Brain microvascular endothelial cell (primary cell): ENCODE measurements at regions not wholly inside any gene's neighbourhood (a gene's known extent, or its start where the extent isn't known, plus 50 kb on each side); places are given as distances from the start of the nearest gene placed in this dataset.

Experiments used
- DNase-seq: peaks from one replicate; pipeline ENCODE4 v3.0.0-alpha.2; 2020
- H3K27ac ChIP-seq: fragments of 250-450 bp; sonication (Bioruptor Pico); 2 replicates; pipeline ENCODE4 v1.5.1; 2020; ENCODE audit warnings: mild to moderate bottlenecking, moderate library complexity
- H3K27me3 ChIP-seq: fragments of 250-450 bp; sonication (Bioruptor Pico); replicated peaks from 2 replicates; pipeline ENCODE4 v1.5.1; 2020; ENCODE audit warnings: mild to moderate bottlenecking
- H3K36me3 ChIP-seq: fragments of 250-450 bp; sonication (Bioruptor Pico); replicated peaks from 2 replicates; pipeline ENCODE4 v1.5.1; 2020; ENCODE audit warnings: mild to moderate bottlenecking
- H3K4me3 ChIP-seq: 2 replicates; pipeline ENCODE4 v1.5.1; 2011; ENCODE audit warnings: low read depth, mild to moderate bottlenecking, control low read depth, low read length, moderate library complexity
- CTCF ChIP-seq: IDR thresholded peaks from 2 replicates; pipeline ENCODE4 v1.5.1; 2011; ENCODE audit warnings: low read depth, mild to moderate bottlenecking, moderate library complexity, low read length, control low read depth, inconsistent platforms; ENCODE audit errors: missing control alignments
- in situ Hi-C: cut with HindIII; loops from 2 replicates; pipeline ENCODE4 v1.10.0; 2017; ENCODE audit warnings: low sequenced_read_pairs, low pct_ligation_motif_present

GRCh38 chr4:62377245-62377644, 1177.1 kb downstream of the ADGRL3 start:
- Histone ChIP-seq H3K27me3 (no peaks in the 10 kb centered on the region), H3K4me3 (no peak overlapping the region), H3K36me3 (no peaks in the 10 kb centered on the region), H3K27ac (no peak overlapping the region)
- TF ChIP-seq CTCF: no peak
- in situ Hi-C loops: no loop called here
- no peak for DNase-seq

- no peak for TF ChIP-seq CTCF
- Histone ChIP-seq H3K27me3 (no peaks in the 10 kb centered on the region), H3K27ac (no peak overlapping the region), H3K36me3 (no peaks in the 10 kb centered on the region), H3K4me3 (no peak overlapping the region)
- no peak for DNase-seq
- in situ Hi-C loops: no loop called here
These were observed 1166.8 kb downstream of the ADGRL3 start for GRCh38 chr4:62366939-62367338.

GRCh38 chr4:62360156-62360545, 1160.0 kb downstream of the ADGRL3 start:
- TF ChIP-seq CTCF: no peak
- in situ Hi-C loops: no loop called here
- H3K36me3 ChIP-seq: no peaks in the 10 kb centered on the region

GRCh38 chr4:62359441-62360155, 1159.5 kb downstream of the ADGRL3 start:
- in situ Hi-C loops: no loop called here
- H3K27me3 ChIP-seq: no peaks in the 10 kb centered on the region
- H3K36me3 ChIP-seq: no peaks in the 10 kb centered on the region
- H3K4me3 ChIP-seq: no peak overlapping the region
- H3K27ac ChIP-seq: no peak overlapping the region
- TF ChIP-seq CTCF: no peak
- DNase-seq: no peak

More at GRCh38 chr4:62360156-62360545, 1160.0 kb downstream of the ADGRL3 start:
- H3K27ac ChIP-seq: no peak overlapping the region
- H3K27me3 ChIP-seq: no peaks in the 10 kb centered on the region
- no peak overlapping the region for H3K4me3 ChIP-seq
- DNase-seq: no peak

GRCh38 chr4:62344915-62345314, 1144.8 kb downstream of the ADGRL3 start:
- in situ Hi-C loops: no loop called here
- H3K27me3 ChIP-seq: no peaks in the 10 kb centered on the region
- H3K27ac ChIP-seq: no peak overlapping the region
- DNase-seq: no peak
- H3K36me3 ChIP-seq: no peaks in the 10 kb centered on the region
- no peak for TF ChIP-seq CTCF
- no peak overlapping the region for H3K4me3 ChIP-seq

GRCh38 chr4:62344474-62344873, 1144.3 kb downstream of the ADGRL3 start:
- H3K27ac ChIP-seq: no peak overlapping the region
- H3K27me3 ChIP-seq: no peaks in the 10 kb centered on the region
- no peaks in the 10 kb centered on the region for H3K36me3 ChIP-seq
- no peak for TF ChIP-seq CTCF
- no peak overlapping the region for H3K4me3 ChIP-seq
- in situ Hi-C loops: no loop called here
- no peak for DNase-seq
